ENCODE measurements at regions not wholly inside any gene's neighbourhood (a gene's known extent, or its start where the extent isn't known, plus 50 kb on each side); places are given as distances from the start of the nearest gene placed in this dataset.

- Histone ChIP-seq H3K4me3 (ENCODE audit: insufficient read depth, low read depth, low read length) (no peak overlapping the region), H3K9ac (ENCODE audit: low read length) (no peak overlapping the region), H4K20me1 (ENCODE audit: insufficient read depth, low read length) (no peaks in the 10 kb centered on the region), H3K4me1 (ENCODE audit: insufficient read depth, low read length) (no peaks in the 10 kb centered on the region), H3K79me2 (ENCODE audit: insufficient read depth, low read length) (no peaks in the 10 kb centered on the region), H3K9me3 (ENCODE audit: insufficient read depth, low read depth, low read length) (no peaks in the 10 kb centered on the region), H3K27ac (ENCODE audit: low read depth, low read length) (no peak overlapping the region), H2AFZ (ENCODE audit: low read depth, low read length) (no peak overlapping the region), H3K4me2 (ENCODE audit: low read length) (no peak overlapping the region), H3K36me3 (ENCODE audit: insufficient read depth, low read length) (no peaks in the 10 kb centered on the region), H3K27me3 (ENCODE audit: insufficient read depth, low read length) (no peaks in the 10 kb centered on the region)
- FAIRE-seq (no peak), DNase-seq (ENCODE audit: low read depth) (no peak)
- Mint-ChIP-seq H3K4me1 (ENCODE audit: low read depth, unreplicated experiment) (peaks cover 5% of the 10 kb centered on the region), H3K27me3 (ENCODE audit: low read depth, unreplicated experiment) (peaks cover under 1% of the 10 kb centered on the region), H3K36me3 (ENCODE audit: low read depth, unreplicated experiment) (no peaks in the 10 kb centered on the region), H3K4me3 (ENCODE audit: unreplicated experiment) (no peak overlapping the region), H3K27ac (ENCODE audit: unreplicated experiment) (no peak overlapping the region), H3K9me3 (ENCODE audit: unreplicated experiment) (no peaks in the 10 kb centered on the region)
- TF ChIP-seq EZH2 (IDR thresholded peaks at IDR 0.05; ENCODE audit: insufficient read depth, low read length), result no peak
- no peak for TF ChIP-seq CTCF (IDR thresholded peaks at IDR 0.05; ENCODE audit: insufficient read depth, low read depth, low read length)
These were observed 309.7 kb downstream of the QKI start for GRCh38 chr6:163724196-163724595.

GRCh38 chr6:163723759-163724158 is 309.2 kb downstream of the QKI start:
- no peaks in the 10 kb centered on the region for H3K36me3 Mint-ChIP-seq (ENCODE audit: low read depth, unreplicated experiment)
- peaks cover 5% of the 10 kb centered on the region for H3K4me1 Mint-ChIP-seq (ENCODE audit: low read depth, unreplicated experiment)
- Histone ChIP-seq H3K4me3 (ENCODE audit: insufficient read depth, low read depth, low read length) (no peak overlapping the region), H3K4me2 (ENCODE audit: low read length) (no peak overlapping the region), H3K27ac (ENCODE audit: low read depth, low read length) (no peak overlapping the region), H3K27me3 (ENCODE audit: insufficient read depth, low read length) (no peaks in the 10 kb centered on the region), H3K9me3 (ENCODE audit: insufficient read depth, low read depth, low read length) (no peaks in the 10 kb centered on the region), H4K20me1 (ENCODE audit: insufficient read depth, low read length) (no peaks in the 10 kb centered on the region), H3K36me3 (ENCODE audit: insufficient read depth, low read length) (no peaks in the 10 kb centered on the region), H3K4me1 (ENCODE audit: insufficient read depth, low read length) (no peaks in the 10 kb centered on the region), H3K79me2 (ENCODE audit: insufficient read depth, low read length) (no peaks in the 10 kb centered on the region), H2AFZ (ENCODE audit: low read depth, low read length) (no peak overlapping the region), H3K9ac (ENCODE audit: low read length) (no peak overlapping the region)
- TF ChIP-seq CTCF (IDR thresholded peaks at IDR 0.05; ENCODE audit: insufficient read depth, low read depth, low read length), result no peak
- no peak for TF ChIP-seq EZH2 (IDR thresholded peaks at IDR 0.05; ENCODE audit: insufficient read depth, low read length)
- DNase-seq (ENCODE audit: low read depth) (no peak), FAIRE-seq (no peak)
- H3K4me3 Mint-ChIP-seq (ENCODE audit: unreplicated experiment), result no peak overlapping the region
- no peaks in the 10 kb centered on the region for H3K9me3 Mint-ChIP-seq (ENCODE audit: unreplicated experiment)
- H3K27me3 Mint-ChIP-seq (ENCODE audit: low read depth, unreplicated experiment), result no peaks in the 10 kb centered on the region
- H3K27ac Mint-ChIP-seq (ENCODE audit: unreplicated experiment), result no peak overlapping the region

GRCh38 chr6:163721922-163722692 is 307.6 kb downstream of the QKI start:
- Histone ChIP-seq H3K4me1 (ENCODE audit: insufficient read depth, low read length) (no peaks in the 10 kb centered on the region), H3K9me3 (ENCODE audit: insufficient read depth, low read depth, low read length) (no peaks in the 10 kb centered on the region), H3K79me2 (ENCODE audit: insufficient read depth, low read length) (no peaks in the 10 kb centered on the region), H3K9ac (ENCODE audit: low read length) (no peak overlapping the region), H4K20me1 (ENCODE audit: insufficient read depth, low read length) (no peaks in the 10 kb centered on the region), H3K4me2 (ENCODE audit: low read length) (no peak overlapping the region), H3K4me3 (ENCODE audit: insufficient read depth, low read depth, low read length) (no peak overlapping the region), H3K27ac (ENCODE audit: low read depth, low read length) (no peak overlapping the region), H3K36me3 (ENCODE audit: insufficient read depth, low read length) (no peaks in the 10 kb centered on the region), H3K27me3 (ENCODE audit: insufficient read depth, low read length) (no peaks in the 10 kb centered on the region), H2AFZ (ENCODE audit: low read depth, low read length) (no peak overlapping the region)
- Mint-ChIP-seq H3K9me3 (ENCODE audit: unreplicated experiment) (peaks cover 4% of the 10 kb centered on the region), H3K4me3 (ENCODE audit: unreplicated experiment) (no peak overlapping the region), H3K4me1 (ENCODE audit: low read depth, unreplicated experiment) (peaks cover 15% of the 10 kb centered on the region), H3K27me3 (ENCODE audit: low read depth, unreplicated experiment) (no peaks in the 10 kb centered on the region), H3K36me3 (ENCODE audit: low read depth, unreplicated experiment) (no peaks in the 10 kb centered on the region), H3K27ac (ENCODE audit: unreplicated experiment) (no peak overlapping the region)
- TF ChIP-seq CTCF (IDR thresholded peaks at IDR 0.05; ENCODE audit: insufficient read depth, low read depth, low read length), result no peak
- TF ChIP-seq EZH2 (IDR thresholded peaks at IDR 0.05; ENCODE audit: insufficient read depth, low read length), result no peak
- FAIRE-seq, result no peak
- no peak for DNase-seq (ENCODE audit: low read depth)
